IMR-90 (cell line): ENCODE measurements at regions not wholly inside any gene's neighbourhood (a gene's known extent, or its start where the extent isn't known, plus 50 kb on each side); places are given as distances from the start of the nearest gene placed in this dataset.

ENCODE experiments used
- ATAC-seq: fragments of 200-7000 bp; cut with Tn5 transposase; 2 replicates; pipeline ENCODE4 v1.9.1; 2020; ENCODE audit warnings: low read depth, mild to moderate bottlenecking, moderate library complexity
- BruUV-seq: library from RNA; stranded (reverse); fragments of 400-500 nt; replicated peaks from 2 replicates; lab custom pipeline; 2021; lab: Mats Ljungman, UMichigan
- CTCF ChIA-PET: fragments of 300-600 bp; formaldehyde crosslinking; extraction: SDS; loops from one replicate; lab custom pipeline; 2021; ENCODE audit warnings: antibody characterized with exemption; lab: Yijun Ruan, JAX
- POLR2A ChIA-PET: fragments of 300-600 bp; sonication (Branson Sonifier 250); formaldehyde crosslinking; loops from one replicate; lab custom pipeline; 2022; ENCODE audit warnings: antibody characterized with exemption; ENCODE audit not compliant: unreplicated experiment; lab: Charles Lee
- DNase-seq: peaks from one replicate; pipeline ENCODE4 v3.0.0; 2013
- H2AFZ ChIP-seq: replicated peaks from 2 replicates; pipeline ENCODE3; 2013; ENCODE audit warnings: low read length, mild to moderate bottlenecking; ENCODE audit not compliant: poor library complexity
- H2AK5ac ChIP-seq: 2 replicates; pipeline ENCODE4 v1.6.1; 2013; ENCODE audit warnings: low read depth, low read length, inconsistent platforms
- H2AK9ac ChIP-seq: replicated peaks from 2 replicates; pipeline ENCODE3; 2013; ENCODE audit warnings: mild to moderate bottlenecking, low read depth, low read length, moderate library complexity; ENCODE audit not compliant: poor library complexity
- H2BK120ac ChIP-seq: 2 replicates; pipeline ENCODE4 v1.6.1; 2013; ENCODE audit warnings: low read depth, low read length, inconsistent platforms
- H2BK15ac ChIP-seq: 3 replicates; pipeline ENCODE4 v1.6.1; 2013; ENCODE audit warnings: low read depth, low read length, inconsistent platforms
- H2BK20ac ChIP-seq: 2 replicates; pipeline ENCODE4 v1.6.1; 2013; ENCODE audit warnings: low read depth, mild to moderate bottlenecking, inconsistent platforms, low read length, moderate library complexity
- H2BK5ac ChIP-seq: 2 replicates; pipeline ENCODE4 v1.6.1; 2013; ENCODE audit warnings: mild to moderate bottlenecking, low read depth, low read length, inconsistent platforms; ENCODE audit not compliant: poor library complexity, severe bottlenecking
- H3K14ac ChIP-seq: replicated peaks from 2 replicates; pipeline ENCODE4 v1.6.1; 2013; ENCODE audit warnings: low read depth, low read length, inconsistent platforms
- H3K18ac ChIP-seq: 2 replicates; pipeline ENCODE4 v1.6.1; 2013; ENCODE audit warnings: low read depth, low read length, control low read depth
- H3K23ac ChIP-seq: 2 replicates; pipeline ENCODE4 v1.6.1; 2013; ENCODE audit warnings: low read depth, low read length, inconsistent platforms
- H3K27ac ChIP-seq: 2 replicates; pipeline ENCODE4 v1.5.1; 2013; ENCODE audit warnings: mild to moderate bottlenecking, control low read depth, low read length; ENCODE audit not compliant: insufficient read depth
- H3K27me3 ChIP-seq: 2 replicates; pipeline ENCODE4 v1.6.1; 2013; ENCODE audit warnings: low read length; ENCODE audit not compliant: control insufficient read depth, insufficient read depth
- H3K36me3 ChIP-seq: 2 replicates; pipeline ENCODE4 v1.6.1; 2013; ENCODE audit warnings: low read length, mixed read lengths; ENCODE audit not compliant: control insufficient read depth, insufficient read depth
- H3K4ac ChIP-seq: 2 replicates; pipeline ENCODE4 v1.6.1; 2013; ENCODE audit warnings: low read depth, low read length, inconsistent platforms
- H3K4me1 ChIP-seq: 2 replicates; pipeline ENCODE4 v1.6.1; 2013; ENCODE audit warnings: low read length, mixed read lengths; ENCODE audit not compliant: control insufficient read depth, insufficient read depth
- H3K4me2 ChIP-seq: 2 replicates; pipeline ENCODE4 v1.6.1; 2013; ENCODE audit warnings: low read depth, mild to moderate bottlenecking, control low read depth, low read length, moderate library complexity
- H3K4me3 ChIP-seq: 2 replicates; pipeline ENCODE4 v1.5.1; 2013; ENCODE audit warnings: low read depth, mild to moderate bottlenecking, control low read depth, low read length, moderate library complexity; ENCODE audit not compliant: insufficient read depth
- H3K56ac ChIP-seq: 2 replicates; pipeline ENCODE4 v1.6.1; 2013; ENCODE audit warnings: low read length, inconsistent platforms; ENCODE audit not compliant: insufficient read depth; ENCODE audit errors: extremely low read depth
- H3K79me1 ChIP-seq, 2 experiments: 2 replicates each; pipeline ENCODE4 v1.6.1; 2013; ENCODE audit warnings: low read length in 2 of 2, inconsistent platforms in 1 of 2, low read depth in 1 of 2
- H3K9ac ChIP-seq: 2 replicates; pipeline ENCODE4 v1.6.1; 2013; ENCODE audit warnings: low read depth, low read length, control low read depth
- H3K9me1 ChIP-seq: 2 replicates; pipeline ENCODE4 v1.6.1; 2013; ENCODE audit warnings: low read length, inconsistent platforms; ENCODE audit not compliant: insufficient read depth
- H3K9me3 ChIP-seq: 2 replicates; pipeline ENCODE4 v1.6.1; 2013; ENCODE audit warnings: low read length; ENCODE audit not compliant: control insufficient read depth, insufficient read depth
- H4K20me1 ChIP-seq: 2 replicates; pipeline ENCODE4 v1.6.1; 2013; ENCODE audit warnings: low read length, inconsistent platforms; ENCODE audit not compliant: insufficient read depth
- H4K5ac ChIP-seq: 2 replicates; pipeline ENCODE4 v1.6.1; 2013; ENCODE audit warnings: mild to moderate bottlenecking, low read depth, low read length, control low read depth
- H4K8ac ChIP-seq, 2 experiments: 2 replicates each; pipeline ENCODE4 v1.6.1; 2013; ENCODE audit warnings: low read depth in 2 of 2, low read length in 2 of 2, control low read depth in 1 of 2, inconsistent platforms in 1 of 2
- H4K91ac ChIP-seq: 2 replicates; pipeline ENCODE4 v1.6.1; 2013; ENCODE audit warnings: low read depth, low read length, inconsistent platforms; ENCODE audit not compliant: insufficient read depth
- MAFK ChIP-seq: IDR thresholded peaks from 2 replicates; pipeline ENCODE4 v1.6.1; 2012; ENCODE audit warnings: low read depth, low read length, improper control_type of control experiment
- NFE2L2 ChIP-seq: fragments of 150-350 bp; IDR thresholded peaks from 2 replicates; pipeline ENCODE4 v1.6.1; 2016; ENCODE audit warnings: low read depth, mild to moderate bottlenecking, low read length
- POLR2A ChIP-seq: IDR thresholded peaks from 2 replicates; pipeline ENCODE4 v1.6.1; 2012; ENCODE audit warnings: mild to moderate bottlenecking, low read depth, low read length
- WGBS, 2 experiments: methylation state at CpG; one replicate each; pipeline versions ENCODE4 v1.1.5 to v1.1.7; 2013; ENCODE audit warnings: missing lambda C conversion rate in 2 of 2; ENCODE audit not compliant: insufficient read length in 1 of 2; ENCODE audit errors: extremely low coverage in 2 of 2; 5-methylcytosine and 5-hydroxymethylcytosine counted together
- dilution Hi-C: fragments of 300-500 bp; cut with HindIII; formaldehyde crosslinking; loops from one replicate; pipeline ENCODE4 v1.14.3; 2018; ENCODE audit warnings: low sequenced_read_pairs; ENCODE audit not compliant: unreplicated experiment
- in situ Hi-C: fragments of 300-500 bp; cut with MboI; formaldehyde crosslinking; loops from 3 replicates; pipeline ENCODE4 v1.14.3; 2019; ENCODE audit warnings: low sequenced_read_pairs, inconsistent platforms, mixed read lengths
- intact Hi-C: fragments of 100-400 bp; cut with micrococcal nuclease; formaldehyde crosslinking; loops from 2 replicates; pipeline ENCODE4 v1.10.0; 2022

DNA sequence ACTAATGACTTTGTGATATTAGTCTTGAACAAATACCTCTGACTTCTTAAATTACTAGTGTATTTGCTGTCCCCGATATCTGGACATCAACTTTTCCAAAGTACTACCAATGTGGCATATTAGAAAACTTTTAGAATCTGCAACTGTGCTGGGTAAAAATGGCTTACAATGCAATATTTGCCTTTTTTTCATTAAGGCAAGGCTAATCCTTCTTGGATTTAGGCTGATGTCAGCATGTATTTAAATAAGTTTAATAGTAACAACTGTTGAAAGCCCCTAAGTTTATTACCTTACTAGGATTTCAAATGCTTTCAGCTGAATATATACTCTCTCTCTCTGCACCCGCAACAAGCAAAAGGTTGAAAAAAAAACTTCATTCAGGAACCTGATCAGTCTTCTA is 1232.3 kb downstream of the REEP3 start:
- intact Hi-C loops = no loop called here
- CTCF ChIA-PET = no interaction called here

More for the DNA sequence above, 1232.3 kb downstream of the REEP3 start:
- H2BK5ac ChIP-seq = no peak overlapping the region
- DNase-seq = no peak
- H3K9me3 ChIP-seq = no peaks in the 10 kb centered on the region
- no peak overlapping the region for H2BK15ac ChIP-seq
- H3K4me3 ChIP-seq = no peak overlapping the region
- no peak overlapping the region for H3K18ac ChIP-seq
- no peaks in the 10 kb centered on the region for H4K20me1 ChIP-seq
- H3K27me3 ChIP-seq = no peaks in the 10 kb centered on the region
- no peak overlapping the region for H2AFZ ChIP-seq
- no peak for TF ChIP-seq NFE2L2
- TF ChIP-seq POLR2A = no peak
- peak; percentile 34; the same call in 1 of the 2 replicates for TF ChIP-seq MAFK
- H3K56ac ChIP-seq = no peak overlapping the region
- H3K9me1 ChIP-seq = no peaks in the 10 kb centered on the region
- H2BK120ac ChIP-seq = no peak overlapping the region
- no CpG with 5 or more reads among the region's 2 CpGs for WGBS, 2 experiments
- dilution Hi-C loops = no loop called here
- H2AK9ac ChIP-seq = no peak overlapping the region
- H3K23ac ChIP-seq = no peak overlapping the region
- no peak overlapping the region for H2BK20ac ChIP-seq
- in situ Hi-C loops = no loop called here
- H4K8ac ChIP-seq = no peak overlapping the region
- H3K4me2 ChIP-seq = no peak overlapping the region
- no peak overlapping the region for H2AK5ac ChIP-seq
- H4K91ac ChIP-seq = no peak overlapping the region
- H3K14ac ChIP-seq = no peak overlapping the region
- no peak for ATAC-seq
- H3K79me1 ChIP-seq = no peaks in the 10 kb centered on the region
- no peaks in the 10 kb centered on the region for H3K36me3 ChIP-seq
- POLR2A ChIA-PET = no interaction called here
- no TSS peak for BruUV-seq
- H3K4me1 ChIP-seq = no peaks in the 10 kb centered on the region
- H3K4ac ChIP-seq = no peak overlapping the region
- no peak overlapping the region for H4K5ac ChIP-seq
- H3K9ac ChIP-seq = no peak overlapping the region
- no peak overlapping the region for H3K27ac ChIP-seq
